GM23248 (cell line): ENCODE measurements at regions not wholly inside any gene's neighbourhood (a gene's known extent, or its start where the extent isn't known, plus 50 kb on each side); places are given as distances from the start of the nearest gene placed in this dataset.

Source experiments
- DNase-seq: peaks from one replicate; pipeline ENCODE4 v3.0.0-alpha.2; 2015
- H2AFZ ChIP-seq: fragments of 200-600 bp; sonication (generic); 2 replicates; pipeline ENCODE4 v1.6.1; 2016; ENCODE audit warnings: antibody characterized with exemption
- H3F3A ChIP-seq: fragments of 200-600 bp; sonication (generic); 2 replicates; pipeline ENCODE4 v1.6.1; 2016; ENCODE audit warnings: mild to moderate bottlenecking, antibody characterized with exemption, mixed run types; ENCODE audit not compliant: insufficient read depth
- H3K27ac ChIP-seq: fragments of 200-600 bp; sonication (generic); 2 replicates; pipeline ENCODE4 v1.5.1; 2016; ENCODE audit warnings: mild to moderate bottlenecking
- H3K27me3 ChIP-seq: fragments of 200-600 bp; sonication (generic); replicated peaks from 2 replicates; pipeline ENCODE4 v1.6.1; 2016; ENCODE audit warnings: mild to moderate bottlenecking; ENCODE audit not compliant: insufficient read depth
- H3K36me3 ChIP-seq: fragments of 200-600 bp; sonication (generic); 2 replicates; pipeline ENCODE4 v1.6.1; 2016; ENCODE audit warnings: low read depth, mild to moderate bottlenecking
- H3K4me1 ChIP-seq: fragments of 200-600 bp; sonication (generic); 2 replicates; pipeline ENCODE4 v1.6.1; 2016; ENCODE audit warnings: mild to moderate bottlenecking; ENCODE audit not compliant: insufficient read depth
- H3K4me2 ChIP-seq: fragments of 200-600 bp; sonication (generic); one replicate; pipeline ENCODE4 v1.6.1; 2016; ENCODE audit warnings: mild to moderate bottlenecking; ENCODE audit not compliant: unreplicated experiment
- H3K4me3 ChIP-seq: fragments of 200-600 bp; sonication (generic); 2 replicates; pipeline ENCODE4 v1.5.1; 2016; ENCODE audit warnings: mild to moderate bottlenecking
- H3K79me2 ChIP-seq: fragments of 200-600 bp; sonication (generic); 2 replicates; pipeline ENCODE4 v1.6.1; 2016; ENCODE audit warnings: mild to moderate bottlenecking; ENCODE audit not compliant: insufficient read depth
- H3K9ac ChIP-seq: fragments of 200-600 bp; sonication (generic); 2 replicates; pipeline ENCODE4 v1.6.1; 2016; ENCODE audit warnings: mild to moderate bottlenecking
- H3K9me2 ChIP-seq: fragments of 200-600 bp; sonication (generic); 2 replicates; pipeline ENCODE4 v1.6.1; 2016; ENCODE audit warnings: mixed run types, mild to moderate bottlenecking, moderate library complexity; ENCODE audit not compliant: insufficient read depth
- H3K9me3 ChIP-seq: fragments of 200-600 bp; sonication (generic); one replicate; pipeline ENCODE4 v1.6.1; 2017; ENCODE audit warnings: low read depth
- H4K20me1 ChIP-seq: fragments of 200-600 bp; sonication (generic); 2 replicates; pipeline ENCODE4 v1.6.0; 2016; ENCODE audit not compliant: insufficient read depth
- EZH2 ChIP-seq: fragments of 200-600 bp; sonication (generic); IDR thresholded peaks from 2 replicates; pipeline ENCODE4 v1.6.1; 2018; ENCODE audit warnings: antibody characterized with exemption, mild to moderate bottlenecking; ENCODE audit not compliant: insufficient read depth, poor library complexity, severe bottlenecking
- EZH2phosphoT487 ChIP-seq: fragments of 200-600 bp; sonication (generic); IDR thresholded peaks from 2 replicates; pipeline ENCODE4 v1.6.1; 2018; ENCODE audit warnings: antibody characterized with exemption, moderate library complexity, mild to moderate bottlenecking, low read depth; ENCODE audit not compliant: insufficient read depth
- whole genome bisulfite sequencing, 2 experiments: methylation state at CpG; one replicate each; pipeline ENCODE4 v1.1.6; 2015 to 2017; ENCODE audit warnings: low lambda C conversion rate in 2 of 2, low coverage in 1 of 2; ENCODE audit errors: missing lambda C conversion rate in 2 of 2; 5-methylcytosine and 5-hydroxymethylcytosine counted together
- in situ Hi-C: fragments of 300-500 bp; cut with MboI; formaldehyde crosslinking; loops from 2 replicates; pipeline ENCODE4 v1.15.0; 2020

DNA sequence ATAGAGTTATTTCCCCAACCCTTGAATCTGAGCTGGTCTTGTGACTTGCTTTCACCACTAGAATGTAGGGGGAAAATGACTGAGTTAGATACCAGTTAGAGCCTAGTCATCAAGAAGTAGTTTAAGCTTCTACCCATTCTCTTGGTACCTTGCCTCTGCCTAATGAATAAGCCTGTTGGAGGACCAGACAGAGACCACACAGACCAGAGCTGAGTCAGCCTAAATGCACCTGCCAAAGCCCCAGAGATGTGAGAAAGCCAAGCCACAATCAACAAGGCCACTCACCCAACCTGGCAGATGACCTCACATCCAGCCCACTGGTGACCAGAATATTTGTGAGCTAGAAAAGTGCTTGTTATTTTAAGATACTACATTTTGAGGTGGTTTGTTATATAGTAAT is 85.2 kb upstream of the DCLK2 start:
- peaks cover 6% of the 10 kb centered on the region for H3K4me1 ChIP-seq
- no peaks in the 10 kb centered on the region for H4K20me1 ChIP-seq
- no peak for DNase-seq
- H3K27me3 ChIP-seq, result no peaks in the 10 kb centered on the region
- H3K9ac ChIP-seq, result no peak overlapping the region
- peaks cover 12% of the 10 kb centered on the region; the same call in 1 of the 2 replicates for H3F3A ChIP-seq
- H3K4me3 ChIP-seq, result no peak overlapping the region
- in situ Hi-C loops, result loop anchor here (10.0 to 25.0 kb wide), 2 partner anchors 594 to 872 kb away; partner anchors contain the start of gene MAB21L2
- no peaks in the 10 kb centered on the region for H3K9me3 ChIP-seq
- H3K27ac ChIP-seq, result no peak overlapping the region
- H2AFZ ChIP-seq, result no peak overlapping the region
- no peak overlapping the region for H3K4me2 ChIP-seq
- no peak for TF ChIP-seq EZH2phosphoT487
- TF ChIP-seq EZH2, result no peak
- no peaks in the 10 kb centered on the region for H3K9me2 ChIP-seq
- no peaks in the 10 kb centered on the region for H3K79me2 ChIP-seq
- no peaks in the 10 kb centered on the region for H3K36me3 ChIP-seq

DNA sequence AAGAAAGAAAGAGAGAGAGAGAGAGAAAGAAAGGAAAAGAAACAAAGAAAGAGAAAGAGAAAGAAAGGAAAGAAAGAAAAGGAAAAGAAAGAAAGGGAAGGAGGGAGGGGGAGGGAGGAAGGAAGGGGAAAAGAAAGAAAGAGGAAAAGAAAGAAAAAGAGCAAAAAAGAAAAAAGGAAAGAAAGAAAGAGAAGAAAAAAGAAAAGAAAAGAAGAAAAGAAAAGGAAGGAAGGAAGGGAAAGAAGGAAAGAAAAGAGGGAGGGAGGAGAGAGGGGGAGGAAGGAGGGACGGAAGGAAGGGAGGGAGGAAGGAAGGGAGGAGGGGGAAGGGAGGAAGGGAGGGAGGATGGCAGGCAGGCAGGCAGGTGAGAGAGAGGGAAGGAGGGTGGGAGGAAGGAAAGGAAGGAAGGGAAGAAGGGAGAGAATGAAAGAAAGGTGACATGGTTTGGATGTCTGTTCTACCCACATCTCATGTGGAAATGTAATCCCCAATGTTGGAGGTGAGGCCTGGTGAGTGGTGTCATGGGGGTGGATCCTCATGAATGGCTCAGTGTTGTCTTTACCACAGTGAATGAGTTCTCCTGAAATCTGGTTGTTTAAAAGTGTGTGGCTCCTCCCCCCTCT is 83.0 kb upstream of the DCLK2 start:
- H4K20me1 ChIP-seq, result no peaks in the 10 kb centered on the region
- H3K36me3 ChIP-seq, result no peaks in the 10 kb centered on the region
- no peak overlapping the region for H2AFZ ChIP-seq
- WGBS, 2 experiments, result 64 to 86% methylated on average over 1 of the region's 1 CpG
- H3K9me2 ChIP-seq, result no peaks in the 10 kb centered on the region
- peaks cover 15% of the 10 kb centered on the region; the same call in 1 of the 2 replicates for H3F3A ChIP-seq
- TF ChIP-seq EZH2phosphoT487, result no peak
- no peak for TF ChIP-seq EZH2
- H3K27me3 ChIP-seq, result no peaks in the 10 kb centered on the region
- DNase-seq, result no peak
- in situ Hi-C loops, result loop anchor here (10.0 to 25.0 kb wide), 2 partner anchors 592 to 870 kb away; partner anchors contain the start of gene MAB21L2
- H3K9me3 ChIP-seq, result no peaks in the 10 kb centered on the region
- no peak overlapping the region for H3K27ac ChIP-seq
- no peaks in the 10 kb centered on the region for H3K79me2 ChIP-seq
- H3K9ac ChIP-seq, result no peak overlapping the region
- H3K4me3 ChIP-seq, result no peak overlapping the region
- peaks cover 9% of the 10 kb centered on the region for H3K4me1 ChIP-seq
- no peak overlapping the region for H3K4me2 ChIP-seq

DNA sequence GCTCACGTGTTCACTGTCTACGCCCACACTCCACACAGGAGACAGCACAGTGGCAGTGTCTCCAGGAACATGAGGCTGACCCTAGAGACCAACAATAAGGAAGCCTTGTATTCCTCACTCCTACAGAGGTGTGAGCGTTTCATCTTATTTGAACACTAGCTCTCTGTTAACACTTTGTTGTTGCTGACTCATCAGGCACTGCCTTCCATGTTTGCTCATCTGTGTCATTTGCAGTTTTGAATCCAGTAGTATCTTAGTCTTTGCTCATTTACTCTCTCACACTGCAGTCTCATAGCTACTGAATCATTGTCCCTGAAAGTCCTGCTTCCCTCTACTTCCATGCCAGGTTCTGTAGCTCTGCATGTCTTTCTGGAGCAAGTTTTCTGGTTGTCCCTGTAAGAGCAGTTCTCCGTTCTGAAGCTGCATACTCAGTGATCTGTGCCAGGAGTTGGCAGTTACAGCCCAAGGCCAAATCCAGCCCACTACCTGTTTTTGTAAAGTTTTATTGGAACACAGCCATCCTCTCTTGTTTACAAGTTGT is 80.3 kb upstream of the DCLK2 start:
- peak overlapping the region; percentile 41 for H2AFZ ChIP-seq
- H3K4me1 ChIP-seq, result peaks cover 23% of the 10 kb centered on the region
- no peaks in the 10 kb centered on the region for H3K9me3 ChIP-seq
- no peak overlapping the region for H3K9ac ChIP-seq
- H3K27ac ChIP-seq, result 0 out of 2 replicates have a peak overlapping the region, but pooled peaks have one; percentile 14
- 45 to 61% methylated on average over 4 of the region's 4 CpGs for WGBS, 2 experiments
- peaks cover 15% of the 10 kb centered on the region; the same call in 1 of the 2 replicates for H3F3A ChIP-seq
- no peaks in the 10 kb centered on the region for H3K36me3 ChIP-seq
- H3K9me2 ChIP-seq, result no peaks in the 10 kb centered on the region
- TF ChIP-seq EZH2 (no peak), EZH2phosphoT487 (no peak)
- no peaks in the 10 kb centered on the region for H3K27me3 ChIP-seq
- peak overlapping the region; percentile 9 for H3K4me2 ChIP-seq
- no peaks in the 10 kb centered on the region for H3K79me2 ChIP-seq
- peak; percentile 76 for DNase-seq
- in situ Hi-C loops, result loop anchor here (10.0 to 25.0 kb wide), 2 partner anchors 589 to 867 kb away; partner anchors contain the start of gene MAB21L2
- H4K20me1 ChIP-seq, result no peaks in the 10 kb centered on the region
- H3K4me3 ChIP-seq, result no peak overlapping the region

DNA sequence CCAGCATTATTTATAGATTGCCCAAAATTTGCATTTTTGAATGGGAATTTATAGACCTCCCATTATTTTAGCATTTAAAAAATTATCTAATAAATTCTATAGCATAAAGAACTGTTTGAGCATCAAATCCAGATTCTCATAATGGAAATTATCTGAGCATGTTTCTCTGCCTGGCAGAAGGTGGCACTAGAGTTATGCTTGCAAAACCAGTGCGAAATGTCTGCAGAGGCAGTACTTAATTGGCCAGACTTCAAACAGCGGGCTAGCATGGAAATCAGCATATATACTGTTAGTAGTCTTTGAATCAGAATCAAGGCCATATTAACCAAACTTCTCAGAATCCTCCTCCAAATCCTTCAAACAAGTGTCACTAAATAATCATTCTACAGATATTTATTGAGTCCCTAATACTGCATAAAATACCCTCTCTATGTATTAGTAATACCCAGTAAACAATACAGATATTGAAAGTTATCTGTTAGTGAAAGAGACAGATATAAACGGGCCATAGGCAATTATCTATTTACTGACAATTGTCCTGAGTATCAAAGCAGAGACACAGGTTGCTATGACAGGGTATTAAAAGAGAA is 78.7 kb upstream of the DCLK2 start:
- Histone ChIP-seq H3K36me3 (no peaks in the 10 kb centered on the region), H4K20me1 (no peaks in the 10 kb centered on the region), H3K9me2 (no peaks in the 10 kb centered on the region), H3K4me2 (no peak overlapping the region), H2AFZ (no peak overlapping the region), H3K27ac (no peak overlapping the region), H3K27me3 (no peaks in the 10 kb centered on the region), H3K79me2 (no peaks in the 10 kb centered on the region), H3K4me3 (no peak overlapping the region), H3K9ac (no peak overlapping the region), H3K4me1 (peaks cover 28% of the 10 kb centered on the region), H3K9me3 (no peaks in the 10 kb centered on the region), H3F3A (peaks cover 15% of the 10 kb centered on the region; the same call in 1 of the 2 replicates)
- 5 to 10% methylated on average over 3 of the region's 3 CpGs for WGBS, 2 experiments
- in situ Hi-C loops, result loop anchor here (10.0 to 25.0 kb wide), 3 partner anchors 215 to 865 kb away; partner anchors contain the start of gene MAB21L2
- TF ChIP-seq EZH2, result no peak
- TF ChIP-seq EZH2phosphoT487, result no peak
- DNase-seq, result peak; percentile 88
